ENCODE measurements at regions not wholly inside any gene's neighbourhood (a gene's known extent, or its start where the extent isn't known, plus 50 kb on each side); places are given as distances from the start of the nearest gene placed in this dataset.

DNA sequence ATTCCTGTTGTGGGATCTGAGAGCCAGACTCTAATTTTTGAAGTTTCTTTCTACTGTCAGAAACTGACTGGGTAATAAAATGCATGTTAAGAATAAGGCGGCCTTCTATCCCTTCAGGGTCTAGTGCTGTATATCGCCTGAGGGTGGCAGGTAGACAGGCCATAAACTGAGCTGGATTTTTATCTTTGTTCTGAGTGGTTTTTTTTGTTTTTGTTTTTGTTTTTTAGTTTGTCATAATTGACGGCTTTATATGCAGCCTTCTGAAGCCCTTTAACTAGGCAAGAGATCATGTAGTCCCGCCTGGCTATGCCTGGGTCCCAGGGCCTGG is 747.7 kb upstream of the ADGRB3 start:
- no peak overlapping the region for H3K4me3 Mint-ChIP-seq
- Histone ChIP-seq H3K27me3 (ENCODE audit: control insufficient read depth, insufficient read depth, low read length) (no peaks in the 10 kb centered on the region), H3K27ac (ENCODE audit: low read length) (no peak overlapping the region), H3K4me3 (ENCODE audit: low read length) (no peak overlapping the region), H3K36me3 (ENCODE audit: control insufficient read depth, insufficient read depth, low read length) (no peaks in the 10 kb centered on the region), H3K9me3 (ENCODE audit: control insufficient read depth, insufficient read depth, low read length) (peaks cover 35% of the 10 kb centered on the region), H3K4me1 (ENCODE audit: control insufficient read depth, insufficient read depth, low read length) (no peaks in the 10 kb centered on the region)
- ATAC-seq (no peak), DNase-seq (no peak)
- H3K36me3 Mint-ChIP-seq = no peaks in the 10 kb centered on the region
- WGBS (ENCODE audit: insufficient coverage) = 94% methylated on average over 4 of the region's 4 CpGs
- intact Hi-C loops (cut with micrococcal nuclease) = no loop called here
- H3K27ac Mint-ChIP-seq = no peak overlapping the region
- H3K27me3 Mint-ChIP-seq (ENCODE audit: low read depth in 2 of 2) = no peaks in the 10 kb centered on the region
- TF ChIP-seq, protein P1, sequence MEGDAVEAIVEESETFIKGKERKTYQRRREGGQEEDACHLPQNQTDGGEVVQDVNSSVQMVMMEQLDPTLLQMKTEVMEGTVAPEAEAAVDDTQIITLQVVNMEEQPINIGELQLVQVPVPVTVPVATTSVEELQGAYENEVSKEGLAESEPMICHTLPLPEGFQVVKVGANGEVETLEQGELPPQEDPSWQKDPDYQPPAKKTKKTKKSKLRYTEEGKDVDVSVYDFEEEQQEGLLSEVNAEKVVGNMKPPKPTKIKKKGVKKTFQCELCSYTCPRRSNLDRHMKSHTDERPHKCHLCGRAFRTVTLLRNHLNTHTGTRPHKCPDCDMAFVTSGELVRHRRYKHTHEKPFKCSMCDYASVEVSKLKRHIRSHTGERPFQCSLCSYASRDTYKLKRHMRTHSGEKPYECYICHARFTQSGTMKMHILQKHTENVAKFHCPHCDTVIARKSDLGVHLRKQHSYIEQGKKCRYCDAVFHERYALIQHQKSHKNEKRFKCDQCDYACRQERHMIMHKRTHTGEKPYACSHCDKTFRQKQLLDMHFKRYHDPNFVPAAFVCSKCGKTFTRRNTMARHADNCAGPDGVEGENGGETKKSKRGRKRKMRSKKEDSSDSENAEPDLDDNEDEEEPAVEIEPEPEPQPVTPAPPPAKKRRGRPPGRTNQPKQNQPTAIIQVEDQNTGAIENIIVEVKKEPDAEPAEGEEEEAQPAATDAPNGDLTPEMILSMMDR (IDR thresholded peaks at IDR 0.05) = no peak
- H3K9me3 Mint-ChIP-seq = peaks cover 11 to 15% of the 10 kb centered on the region in 2 donors
- no peaks in the 10 kb centered on the region for H3K4me1 Mint-ChIP-seq

DNA sequence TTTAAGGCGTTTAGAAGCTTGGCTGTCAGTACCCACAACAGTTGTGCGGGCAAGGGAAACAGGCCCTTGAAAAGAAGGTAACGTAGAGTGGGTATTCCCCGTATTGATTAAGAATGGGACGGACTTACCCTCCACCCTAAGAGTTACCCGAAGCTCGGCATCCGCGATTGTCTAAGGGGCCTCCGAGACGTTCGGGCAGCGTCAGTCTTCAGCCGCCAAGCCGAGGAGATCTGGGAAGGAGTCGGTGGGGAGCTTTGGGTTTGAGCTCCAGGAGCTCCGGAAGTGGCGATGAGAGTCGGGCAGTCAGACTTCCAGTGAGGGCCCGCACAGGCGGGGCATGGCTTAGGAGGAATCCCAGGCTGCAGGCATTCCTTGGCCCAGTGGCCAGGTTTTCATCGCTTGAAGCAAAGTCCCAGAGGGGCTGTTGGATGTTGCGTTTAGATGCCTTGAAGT is 748.2 kb upstream of the ADGRB3 start:
- Histone ChIP-seq H3K4me3 (ENCODE audit: low read length) (no peak overlapping the region), H3K9me3 (ENCODE audit: control insufficient read depth, insufficient read depth, low read length) (peaks cover 39% of the 10 kb centered on the region), H3K4me1 (ENCODE audit: control insufficient read depth, insufficient read depth, low read length) (no peaks in the 10 kb centered on the region), H3K27ac (ENCODE audit: low read length) (no peak overlapping the region), H3K36me3 (ENCODE audit: control insufficient read depth, insufficient read depth, low read length) (no peaks in the 10 kb centered on the region), H3K27me3 (ENCODE audit: control insufficient read depth, insufficient read depth, low read length) (no peaks in the 10 kb centered on the region)
- WGBS (ENCODE audit: insufficient coverage) = 95% methylated on average over 23 of the region's 23 CpGs
- H3K27me3 Mint-ChIP-seq (ENCODE audit: low read depth in 2 of 2) = no peaks in the 10 kb centered on the region
- no peak overlapping the region for H3K4me3 Mint-ChIP-seq
- TF ChIP-seq, protein P1 (IDR thresholded peaks at IDR 0.05) = no peak
- no peak for ATAC-seq
- intact Hi-C loops (cut with micrococcal nuclease) = no loop called here
- H3K36me3 Mint-ChIP-seq = no peaks in the 10 kb centered on the region
- no peak overlapping the region for H3K27ac Mint-ChIP-seq
- no peak for DNase-seq
- peaks cover 11 to 15% of the 10 kb centered on the region in 2 donors for H3K9me3 Mint-ChIP-seq
- no peaks in the 10 kb centered on the region for H3K4me1 Mint-ChIP-seq

GRCh38 chr6:67886036-67886707 is 748.9 kb upstream of the ADGRB3 start:
- ATAC-seq (no peak), DNase-seq (no peak)
- Histone ChIP-seq H3K27me3 (ENCODE audit: control insufficient read depth, insufficient read depth, low read length) (no peaks in the 10 kb centered on the region), H3K36me3 (ENCODE audit: control insufficient read depth, insufficient read depth, low read length) (no peaks in the 10 kb centered on the region), H3K4me1 (ENCODE audit: control insufficient read depth, insufficient read depth, low read length) (no peaks in the 10 kb centered on the region), H3K4me3 (ENCODE audit: low read length) (no peak overlapping the region), H3K27ac (ENCODE audit: low read length) (no peak overlapping the region), H3K9me3 (ENCODE audit: control insufficient read depth, insufficient read depth, low read length) (peaks cover 44% of the 10 kb centered on the region)
- Mint-ChIP-seq H3K9me3 (peaks cover 11 to 14% of the 10 kb centered on the region in 2 donors), H3K27me3 (ENCODE audit: low read depth in 2 of 2) (no peaks in the 10 kb centered on the region), H3K36me3 (no peaks in the 10 kb centered on the region), H3K4me1 (no peaks in the 10 kb centered on the region), H3K27ac (no peak overlapping the region), H3K4me3 (no peak overlapping the region)
- intact Hi-C loops (cut with micrococcal nuclease) = no loop called here
- 91% methylated on average over 5 of the region's 5 CpGs for WGBS (ENCODE audit: insufficient coverage)
- TF ChIP-seq, protein P1 (IDR thresholded peaks at IDR 0.05) = no peak
